ENCODE measurements at regions not wholly inside any gene's neighbourhood (a gene's known extent, or its start where the extent isn't known, plus 50 kb on each side); places are given as distances from the start of the nearest gene placed in this dataset.

- Histone ChIP-seq H3K27ac (ENCODE audit: insufficient read depth, low read depth, low read length) (no peak overlapping the region), H3K4me3 (replicated peaks in 1 of 3; ENCODE audit: insufficient read depth in 1 of 3, low read depth in 1 of 3, low read length in 3 of 3) (no peak overlapping the region), H3K9me3 (replicated peaks; ENCODE audit: control insufficient read depth, insufficient read depth, low read length) (no peaks in the 10 kb centered on the region), H3K27me3 (ENCODE audit: control insufficient read depth in 2 of 2, insufficient read depth in 2 of 2, low read length in 2 of 2) (no peaks in the 10 kb centered on the region), H3K9ac (replicated peaks; ENCODE audit: extremely low read depth, insufficient read depth, low read length) (no peak overlapping the region), H3K4me1 (ENCODE audit: control insufficient read depth, extremely low read depth, insufficient read depth, low read length) (no peaks in the 10 kb centered on the region), H4K20me1 (replicated peaks; ENCODE audit: control insufficient read depth, extremely low read depth, insufficient read depth, low read length) (no peaks in the 10 kb centered on the region), H3K79me2 (ENCODE audit: control insufficient read depth, insufficient read depth, low read length) (no peaks in the 10 kb centered on the region), H3K36me3 (ENCODE audit: control insufficient read depth in 2 of 2, extremely low read depth in 1 of 2, insufficient read depth in 2 of 2, low read length in 2 of 2) (no peaks in the 10 kb centered on the region), H3K4me2 (ENCODE audit: insufficient read depth, low read length) (no peak overlapping the region), H3K9me1 (replicated peaks; ENCODE audit: control insufficient read depth, extremely low read depth, insufficient read depth, low read length) (peaks cover 2% of the 10 kb centered on the region), H2AFZ (ENCODE audit: low read depth, low read length) (no peak overlapping the region)
- CTCF ChIA-PET, result interaction anchor here (1.5 kb wide), 1 partner anchor 14 kb away, joined by 3 read pairs; no protein-coding TSS in a partner anchor
- intact Hi-C loops (cut with micrococcal nuclease), result no loop called here
- no peak for FAIRE-seq
- POLR2A ChIA-PET, result no interaction called here
- dilution Hi-C loops (cut with MboI; ENCODE audit: extremely low pct_ligation_motif_present, low sequenced_read_pairs), result no loop called here
- BruUV-seq (replicated peaks), result no TSS peak
- no peak for TF ChIP-seq CTCF (IDR thresholded peaks at IDR 0.05; ENCODE audit: extremely low read depth in 1 of 2, insufficient read depth in 1 of 2, low read depth in 1 of 2, low read length in 2 of 2)
- TF ChIP-seq POLR2AphosphoS5 (IDR thresholded peaks at IDR 0.05; ENCODE audit: insufficient read depth, low read depth, low read length), result no peak
- TF ChIP-seq JUN (IDR thresholded peaks at IDR 0.05; ENCODE audit: borderline replicate concordance, insufficient read depth, insufficient read length, low read depth), result no peak
- TF ChIP-seq POLR2A (IDR thresholded peaks at IDR 0.05; ENCODE audit: low read depth, low read length), result no peak
- no peak for TF ChIP-seq GATA2 (IDR thresholded peaks at IDR 0.05; ENCODE audit: insufficient read depth, insufficient read length, low read depth, low read length)
- no peak for TF ChIP-seq EZH2 (IDR thresholded peaks at IDR 0.05; ENCODE audit: borderline replicate concordance, low read depth, low read length, severe bottlenecking)
- DNase-seq (ENCODE audit: low read depth, low spot score), result no peak
These were observed 466.3 kb downstream of the EFNA5 start for GRCh38 chr5:107204413-107204812.

- intact Hi-C loops (cut with micrococcal nuclease), result no loop called here
- Histone ChIP-seq H3K4me2 (ENCODE audit: insufficient read depth, low read length) (no peak overlapping the region), H3K9me3 (replicated peaks; ENCODE audit: control insufficient read depth, insufficient read depth, low read length) (no peaks in the 10 kb centered on the region), H4K20me1 (replicated peaks; ENCODE audit: control insufficient read depth, extremely low read depth, insufficient read depth, low read length) (no peaks in the 10 kb centered on the region), H3K79me2 (ENCODE audit: control insufficient read depth, insufficient read depth, low read length) (no peaks in the 10 kb centered on the region), H3K9ac (replicated peaks; ENCODE audit: extremely low read depth, insufficient read depth, low read length) (no peak overlapping the region), H2AFZ (ENCODE audit: low read depth, low read length) (no peak overlapping the region), H3K9me1 (replicated peaks; ENCODE audit: control insufficient read depth, extremely low read depth, insufficient read depth, low read length) (peaks cover 2% of the 10 kb centered on the region), H3K27me3 (ENCODE audit: control insufficient read depth in 2 of 2, insufficient read depth in 2 of 2, low read length in 2 of 2) (no peaks in the 10 kb centered on the region), H3K4me1 (ENCODE audit: control insufficient read depth, extremely low read depth, insufficient read depth, low read length) (no peaks in the 10 kb centered on the region), H3K36me3 (ENCODE audit: control insufficient read depth in 2 of 2, extremely low read depth in 1 of 2, insufficient read depth in 2 of 2, low read length in 2 of 2) (no peaks in the 10 kb centered on the region), H3K4me3 (replicated peaks in 1 of 3; ENCODE audit: insufficient read depth in 1 of 3, low read depth in 1 of 3, low read length in 3 of 3) (no peak overlapping the region), H3K27ac (ENCODE audit: insufficient read depth, low read depth, low read length) (no peak overlapping the region)
- TF ChIP-seq MAX (IDR thresholded peaks at IDR 0.05; ENCODE audit: insufficient read depth, insufficient read length) (no peak), POLR2A (IDR thresholded peaks at IDR 0.05; ENCODE audit: low read depth, low read length) (no peak), POLR2AphosphoS5 (IDR thresholded peaks at IDR 0.05; ENCODE audit: insufficient read depth, low read depth, low read length) (no peak), GATA2 (IDR thresholded peaks at IDR 0.05; ENCODE audit: insufficient read depth, insufficient read length, low read depth, low read length) (no peak), JUN (IDR thresholded peaks at IDR 0.05; ENCODE audit: borderline replicate concordance, insufficient read depth, insufficient read length, low read depth) (no peak), EZH2 (IDR thresholded peaks at IDR 0.05; ENCODE audit: borderline replicate concordance, low read depth, low read length, severe bottlenecking) (no peak), FOS (IDR thresholded peaks at IDR 0.05; ENCODE audit: borderline replicate concordance, insufficient read depth, low read length) (no peak), CTCF (IDR thresholded peaks at IDR 0.05; ENCODE audit: extremely low read depth in 1 of 2, insufficient read depth in 1 of 2, low read depth in 1 of 2, low read length in 2 of 2) (no peak)
- dilution Hi-C loops (cut with MboI; ENCODE audit: extremely low pct_ligation_motif_present, low sequenced_read_pairs), result no loop called here
- CTCF ChIA-PET, result no interaction called here
- POLR2A ChIA-PET, result no interaction called here
- BruUV-seq (replicated peaks), result no TSS peak
- no peak for FAIRE-seq
- DNase-seq (ENCODE audit: low read depth, low spot score), result no peak
These were observed 467.5 kb downstream of the EFNA5 start for GRCh38 chr5:107203243-107203642.

All from endothelial cell of umbilical vein (primary cell).